ENCODE measurements at regions not wholly inside any gene's neighbourhood (a gene's known extent, or its start where the extent isn't known, plus 50 kb on each side); places are given as distances from the start of the nearest gene placed in this dataset.

GRCh38 chr2:198788676-198789075, 669.1 kb downstream of the SATB2 start:
- no peak for DNase-seq

DNA sequence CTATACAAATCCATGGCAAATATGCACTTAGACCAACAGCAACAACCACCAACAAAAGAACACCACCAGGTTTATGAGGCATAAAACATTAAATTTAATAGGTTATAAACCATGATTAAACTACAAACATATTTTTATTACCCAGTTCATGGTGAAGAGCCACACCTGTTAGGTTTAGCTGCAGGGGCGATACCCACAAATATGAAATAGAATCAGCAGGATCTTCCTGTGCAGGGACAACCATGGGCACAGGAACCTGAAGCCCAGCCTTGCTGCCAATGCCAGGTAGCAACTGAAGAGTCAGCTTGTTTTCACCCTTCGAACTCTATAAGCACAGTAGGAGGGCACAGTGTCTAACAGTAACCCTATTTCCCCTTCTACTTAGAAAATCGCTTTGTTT, 675.0 kb downstream of the SATB2 start:
- no peak for DNase-seq

DNA sequence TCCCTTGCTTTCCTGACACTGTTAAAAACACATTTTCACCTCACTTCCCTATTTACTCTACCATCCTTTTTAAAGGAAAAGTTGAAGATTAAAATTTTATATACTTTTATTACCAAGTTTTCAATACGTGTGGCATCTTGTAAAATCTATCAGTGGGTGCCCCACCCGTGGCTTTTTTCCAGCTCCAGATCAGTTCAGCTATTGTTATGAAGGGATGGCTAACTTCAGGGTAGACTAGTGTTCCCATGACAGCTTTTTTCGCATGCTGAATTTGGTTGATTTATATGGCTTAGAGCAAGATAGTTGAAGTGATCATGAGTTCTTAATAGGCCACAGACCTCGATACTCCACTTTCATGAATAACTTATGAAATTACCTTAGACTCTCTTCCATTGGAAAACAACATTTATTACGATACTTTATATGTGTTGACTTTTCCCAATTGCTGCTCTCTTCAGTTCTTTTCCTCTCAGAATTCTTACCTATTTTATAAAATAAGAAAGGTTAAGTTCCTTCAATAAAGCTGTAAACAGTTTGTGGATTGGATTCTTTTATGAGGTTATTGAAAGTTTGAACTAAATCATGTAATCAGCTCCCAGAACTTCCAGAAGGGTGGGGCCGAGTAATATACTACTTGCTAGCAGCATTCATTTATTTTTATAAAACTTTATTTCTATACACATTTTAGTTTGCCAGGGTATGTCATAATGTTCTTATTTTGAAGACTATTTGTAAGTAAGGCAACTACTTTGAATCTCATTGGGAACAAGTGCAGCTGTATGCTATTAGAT, 680.9 kb downstream of the SATB2 start:
- DNase-seq: no peak

DNA sequence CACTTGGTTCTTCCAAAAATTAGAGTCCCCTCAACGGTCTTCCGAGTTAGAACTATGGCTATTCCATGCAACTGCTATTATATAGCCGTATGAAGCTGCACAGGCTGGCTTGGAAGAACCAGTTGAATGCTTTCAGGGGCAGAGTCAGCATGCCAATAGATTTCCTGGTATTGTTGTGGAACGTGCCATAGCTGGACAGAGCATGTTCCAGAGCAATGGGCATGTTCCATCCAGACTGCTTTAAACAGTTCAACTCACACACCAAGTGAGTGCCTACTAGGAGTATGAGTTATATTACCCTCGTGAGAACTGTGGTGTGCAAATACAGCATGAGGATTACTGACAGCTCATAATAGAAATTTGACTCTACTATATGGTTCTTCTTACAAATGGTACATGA, 682.0 kb downstream of the SATB2 start:
- DNase-seq: no peak

- no peak for DNase-seq
These were observed 683.2 kb downstream of the SATB2 start for GRCh38 chr2:198774576-198774975.

DNA sequence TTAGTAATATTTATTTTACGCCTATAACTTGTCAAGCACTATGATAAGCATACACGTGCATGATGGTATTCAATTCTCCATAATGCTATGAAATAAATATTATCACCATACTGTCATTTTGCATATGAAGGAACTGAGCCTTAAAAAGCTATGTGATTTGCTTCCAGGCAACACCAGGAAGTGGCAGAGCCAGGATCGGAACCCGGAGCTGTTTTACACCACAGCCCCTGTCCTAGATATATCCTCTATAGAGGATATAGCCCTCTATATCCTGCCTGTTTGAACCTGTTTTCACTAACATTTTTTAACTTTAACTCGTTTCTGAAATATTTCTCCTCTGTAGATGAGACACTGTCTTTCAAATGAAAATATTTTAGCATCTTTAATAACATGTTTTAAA, 690.0 kb downstream of the SATB2 start:
- DNase-seq: no peak

DNA sequence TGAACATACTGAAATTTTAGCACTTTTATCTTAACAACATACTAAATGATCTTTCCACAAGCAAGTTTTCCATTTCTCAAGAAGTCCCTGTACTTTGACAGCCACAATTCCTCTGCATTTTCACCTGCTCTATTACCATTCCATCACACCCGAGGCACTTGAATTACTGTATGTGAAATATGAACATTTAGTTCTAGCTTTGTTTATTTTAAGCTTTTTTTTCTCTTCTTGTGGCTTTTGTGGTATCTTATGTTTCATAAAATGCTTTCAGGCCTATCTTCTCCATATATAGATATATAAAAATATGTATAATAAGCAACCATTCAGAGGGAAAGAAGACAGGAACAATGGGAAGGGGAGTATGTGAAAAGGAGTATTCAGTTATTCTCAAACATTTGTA, 693.9 kb downstream of the SATB2 start:
- DNase-seq: no peak

DNA sequence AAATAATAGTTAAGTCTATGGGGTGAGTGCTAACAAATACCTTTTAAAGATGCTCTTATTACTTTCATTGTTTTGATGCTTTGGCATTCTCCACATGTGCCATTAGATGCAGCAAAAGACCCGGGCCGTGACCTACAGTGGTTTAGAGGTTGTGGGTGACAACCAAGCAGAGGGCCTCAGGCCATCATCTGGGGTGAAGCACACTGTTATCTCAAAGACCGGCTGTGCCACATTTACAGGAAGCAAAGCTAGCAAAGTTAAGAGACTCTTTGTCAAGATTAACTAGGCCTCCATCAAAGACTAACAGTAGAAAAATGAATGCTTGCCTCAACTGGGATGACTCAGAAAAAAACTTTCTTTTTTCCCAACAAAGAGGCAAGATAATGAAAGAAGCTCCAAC, 695.3 kb downstream of the SATB2 start:
- DNase-seq: no peak

- no peak for DNase-seq
These were observed 700.7 kb downstream of the SATB2 start for GRCh38 chr2:198757069-198757468.

- no peak for DNase-seq
These were observed 701.6 kb downstream of the SATB2 start for GRCh38 chr2:198756166-198756565.

- DNase-seq: no peak
These were observed 704.6 kb downstream of the SATB2 start for GRCh38 chr2:198753101-198753500.

GRCh38 chr2:198749364-198749763, 708.4 kb downstream of the SATB2 start:
- no peak for DNase-seq

DNA sequence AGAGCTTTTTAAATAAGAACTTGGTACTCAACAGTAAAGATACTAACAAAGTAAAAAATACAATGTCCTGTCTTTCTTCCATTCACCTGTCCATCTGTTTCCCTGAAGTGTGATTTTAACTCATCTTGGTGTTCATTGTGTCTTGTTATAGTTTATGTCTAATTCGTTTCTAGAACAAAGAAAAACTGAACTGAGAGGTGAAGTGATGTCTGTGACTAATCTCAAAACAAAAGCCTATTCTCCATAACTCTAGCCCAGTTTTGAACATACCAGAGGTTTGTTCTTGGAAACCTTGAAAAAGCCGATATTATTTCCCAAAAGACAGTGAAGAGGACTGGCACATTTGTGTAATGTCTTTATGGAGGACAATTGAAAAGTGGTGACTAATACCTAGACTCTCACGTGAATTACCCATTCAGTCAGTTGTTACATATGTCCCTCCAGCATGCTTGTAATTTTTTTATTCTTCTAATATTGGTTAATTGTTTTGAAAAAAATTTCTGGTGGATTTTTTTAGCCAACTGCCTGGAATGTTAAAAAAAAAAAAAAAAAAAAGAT, 725.8 kb downstream of the SATB2 start:
- DNase-seq: no peak

DNA sequence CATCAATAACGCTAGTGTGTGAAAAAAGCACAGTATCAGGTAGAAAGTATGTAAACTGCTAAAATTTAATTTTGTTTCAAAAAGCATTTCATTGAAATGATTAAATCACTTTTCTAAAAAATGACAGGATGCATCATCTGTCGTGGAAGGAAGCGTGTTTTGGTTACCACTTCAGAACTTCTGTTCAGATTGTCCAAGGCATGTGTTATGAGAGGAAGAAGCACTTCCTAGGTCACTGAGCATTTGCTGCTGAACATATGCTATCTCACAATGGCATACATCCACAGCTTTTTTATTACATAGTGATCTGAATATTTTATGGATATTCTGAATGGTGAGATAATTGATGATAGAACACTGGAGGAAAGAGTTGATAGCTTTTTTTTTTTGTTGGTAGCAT, 737.5 kb downstream of the SATB2 start:
- DNase-seq: no peak

DNA sequence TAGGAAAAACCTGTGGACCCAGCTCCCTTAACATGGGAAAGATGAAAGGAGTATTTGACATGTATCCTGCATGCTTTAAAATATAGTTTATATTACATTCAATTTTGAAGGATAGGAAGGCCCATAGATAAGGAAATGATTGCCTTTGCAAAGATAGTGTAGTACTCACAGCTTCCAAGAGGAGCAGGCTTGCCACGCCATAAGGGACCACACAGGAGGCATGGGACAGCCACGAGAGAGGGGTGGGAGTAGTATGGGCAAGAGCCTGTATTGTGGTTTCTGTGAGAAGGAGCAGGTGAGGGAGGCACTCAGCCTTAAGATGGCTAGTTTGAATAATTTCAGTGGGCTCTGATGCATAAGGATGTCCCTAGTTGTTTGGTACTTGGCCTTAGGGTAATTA, 740.3 kb downstream of the SATB2 start:
- no peak for DNase-seq

DNA sequence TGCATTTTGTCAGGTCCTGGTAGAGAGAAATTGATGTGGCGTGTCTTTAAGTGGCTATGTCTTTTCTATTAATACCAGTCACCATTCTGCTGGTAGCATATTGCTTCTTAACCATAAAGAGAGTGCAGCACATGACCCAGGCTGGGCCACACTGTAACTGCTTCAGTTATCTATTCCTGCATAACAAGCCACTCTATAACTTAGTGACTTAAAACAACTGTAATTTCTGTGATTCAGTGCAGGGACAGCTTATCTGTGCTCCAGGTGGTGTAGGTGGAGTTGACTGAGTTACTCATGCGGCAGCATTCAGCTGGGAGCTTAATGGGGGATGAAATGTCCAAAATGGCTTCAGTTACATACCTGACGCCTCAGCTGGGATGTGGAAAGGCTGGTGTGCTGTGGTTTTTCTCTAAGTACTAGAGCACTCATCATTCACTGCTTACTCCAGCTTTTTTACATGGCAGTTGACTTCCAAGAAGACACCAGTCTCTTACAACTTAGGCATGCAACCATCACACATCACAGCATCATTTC, 742.4 kb downstream of the SATB2 start:
- no peak for DNase-seq

DNA sequence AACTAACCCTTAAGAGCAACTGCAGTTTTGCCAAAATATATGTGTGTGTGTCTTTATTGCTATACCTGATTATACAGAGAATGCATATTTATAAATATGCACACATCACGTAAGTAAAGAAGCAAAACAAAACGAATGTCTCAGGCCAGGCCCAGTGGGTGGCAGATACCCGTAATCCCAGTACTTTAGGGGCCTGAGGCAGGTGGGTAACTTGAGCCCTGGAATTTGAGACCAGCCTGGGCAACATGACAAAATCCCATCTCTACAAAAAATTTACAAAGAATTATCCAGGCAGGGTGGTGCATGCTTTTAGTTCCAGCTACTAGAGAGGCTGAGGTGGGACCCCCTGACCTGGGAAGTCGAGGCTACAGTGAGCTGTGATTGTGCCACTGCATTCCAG, 745.3 kb downstream of the SATB2 start:
- DNase-seq: no peak

DNA sequence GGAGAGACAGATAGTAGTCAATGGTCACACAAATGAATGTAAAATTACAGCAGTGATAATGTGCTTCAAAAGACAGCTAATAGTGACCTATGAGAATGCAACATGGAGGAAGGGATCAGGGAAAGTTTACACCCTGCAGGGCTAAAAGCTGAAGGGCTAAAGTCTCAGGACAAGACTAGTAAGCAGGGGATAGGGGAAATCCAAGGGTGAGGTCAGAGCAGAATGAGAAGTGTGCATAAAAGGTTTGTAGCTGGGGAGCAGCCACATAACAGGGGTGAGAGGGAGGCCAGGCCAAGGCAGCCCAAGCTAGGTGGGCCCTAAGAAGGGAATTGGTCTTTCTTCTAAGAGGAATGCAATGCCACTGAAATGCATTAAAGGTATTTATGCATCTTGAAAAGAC, 746.3 kb downstream of the SATB2 start:
- no peak for DNase-seq

DNA sequence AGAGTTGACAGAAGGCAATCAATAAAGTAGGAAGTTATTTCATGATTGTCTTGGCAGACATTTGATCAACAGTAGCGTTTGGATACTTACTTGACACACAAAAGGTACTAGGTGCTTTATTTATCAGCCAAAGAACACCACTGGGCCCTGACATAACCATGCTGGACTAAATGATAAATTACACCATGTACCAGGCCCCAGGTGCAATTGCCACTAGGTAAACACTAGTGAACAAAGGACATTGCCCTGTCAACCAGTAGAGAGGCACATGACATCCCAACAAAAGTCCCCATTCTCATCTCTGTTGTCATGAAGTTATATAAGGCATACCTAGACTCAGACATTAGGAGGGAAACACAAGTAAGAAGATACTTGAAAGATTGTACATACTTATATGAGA, 747.2 kb downstream of the SATB2 start:
- no peak for DNase-seq

DNA sequence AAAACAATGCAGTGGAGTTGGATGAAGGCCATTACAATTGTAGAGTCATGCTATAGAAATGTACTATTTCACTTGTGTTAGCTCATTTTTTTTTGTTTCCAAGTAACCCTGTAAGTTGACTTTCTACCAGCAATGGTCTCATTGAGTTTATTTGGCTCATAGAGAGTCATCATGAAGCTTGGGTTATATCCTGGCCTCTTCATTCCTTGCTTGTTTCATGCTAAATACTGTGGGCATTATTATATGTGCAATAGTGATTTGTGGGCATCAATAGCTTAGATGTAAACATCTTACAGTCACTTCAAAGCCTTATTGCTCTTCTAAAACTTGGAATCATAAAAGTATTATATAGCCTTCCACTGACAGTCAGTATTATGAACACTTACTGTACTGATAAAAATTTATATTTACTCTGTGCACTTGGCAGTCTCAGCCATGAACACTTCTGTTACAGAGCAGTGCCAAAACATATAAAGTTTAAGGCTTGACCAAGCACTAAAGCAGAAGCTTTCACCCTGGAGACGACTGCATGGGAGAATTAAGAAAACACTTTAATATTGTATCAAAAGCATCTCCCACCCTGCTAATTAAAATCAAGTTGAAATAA, 751.2 kb downstream of the SATB2 start:
- DNase-seq: no peak

GRCh38 chr2:198703281-198703680, 754.5 kb downstream of the SATB2 start:
- DNase-seq: no peak

DNA sequence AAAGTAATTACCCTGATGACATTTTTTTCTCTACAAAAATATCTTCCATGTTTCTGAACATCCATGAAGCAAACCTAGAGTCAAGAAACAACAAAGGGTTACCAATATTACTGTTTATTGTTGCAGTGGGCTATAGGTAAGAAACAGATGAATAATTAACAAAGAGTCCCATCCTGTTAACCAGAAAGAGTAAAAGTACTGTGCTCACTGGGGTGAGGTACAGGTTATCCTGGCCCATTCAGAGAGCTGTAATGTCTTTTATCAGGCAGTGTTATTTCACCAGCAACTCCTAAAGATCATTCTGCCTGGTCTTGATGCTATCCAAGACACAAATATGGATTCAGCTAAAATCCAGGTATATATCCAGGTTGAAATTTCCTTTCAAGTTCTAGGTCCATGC, 754.9 kb downstream of the SATB2 start:
- no peak for DNase-seq

GRCh38 chr2:198701481-198701880, 756.3 kb downstream of the SATB2 start:
- no peak for DNase-seq

- no peak for DNase-seq
These were observed 757.4 kb downstream of the SATB2 start for GRCh38 chr2:198700319-198700718.

Measured in suppressor macrophage treated with lipopolysaccharide for 1 hour (primary cell).